HG02973 (cell line): ENCODE measurements at regions not wholly inside any gene's neighbourhood (a gene's known extent, or its start where the extent isn't known, plus 50 kb on each side); places are given as distances from the start of the nearest gene placed in this dataset.
"Not testable (repeated sequence)": the region's sequence is repeated elsewhere in the genome, so short reads cannot be mapped to it uniquely, and the experiment has no call there.

Experiments used
- ATAC-seq: cut with Tn5 transposase; IDR thresholded peaks from one replicate; pipeline ENCODE4 v1.9.1; 2021; ENCODE audit warnings: moderate library complexity; ENCODE audit not compliant: unreplicated experiment

- ATAC-seq, result no peak
Observed at GRCh38 chr4:184335520-184335919, 117.8 kb upstream of the ENPP6 start.

- ATAC-seq, result not testable (repeated sequence)
Observed at GRCh38 chr4:184333446-184333845, 115.8 kb upstream of the ENPP6 start.

- no peak for ATAC-seq
Observed at GRCh38 chr4:184331268-184331995, 113.8 kb upstream of the ENPP6 start.

GRCh38 chr4:184330517-184331094, 112.9 kb upstream of the ENPP6 start:
- ATAC-seq, result not testable (repeated sequence)

- peak; percentile 61 for ATAC-seq
Observed at GRCh38 chr4:184329659-184330400, 112.2 kb upstream of the ENPP6 start.

GRCh38 chr4:184329235-184329634, 111.6 kb upstream of the ENPP6 start:
- no peak for ATAC-seq

- ATAC-seq, result peak; percentile 70
Observed at GRCh38 chr4:184328022-184328736, 110.5 kb upstream of the ENPP6 start.

- no peak for ATAC-seq
Observed at GRCh38 chr4:184324939-184325477, 107.3 kb upstream of the ENPP6 start.

GRCh38 chr4:184322328-184323025, 104.8 kb upstream of the ENPP6 start:
- ATAC-seq, result no peak

- no peak for ATAC-seq
Observed at GRCh38 chr4:184320631-184321030, 103.0 kb upstream of the ENPP6 start.

GRCh38 chr4:184318852-184319251, 101.2 kb upstream of the ENPP6 start:
- peak; percentile 1 for ATAC-seq

- no peak for ATAC-seq
Observed at GRCh38 chr4:184317234-184317918, 99.7 kb upstream of the ENPP6 start.

- ATAC-seq, result no peak
Observed at GRCh38 chr4:184316821-184317220, 99.1 kb upstream of the ENPP6 start.

GRCh38 chr4:184315675-184316359, 98.1 kb upstream of the ENPP6 start:
- ATAC-seq, result no peak

- ATAC-seq, result peak; percentile 66
Observed at GRCh38 chr4:184313702-184314659, 96.3 kb upstream of the ENPP6 start.

GRCh38 chr4:184313058-184313581, 95.4 kb upstream of the ENPP6 start:
- ATAC-seq, result no peak

- ATAC-seq, result no peak
Observed at GRCh38 chr4:184312126-184312525, 94.5 kb upstream of the ENPP6 start.
